Breast epithelium (tissue), 3 donors: ENCODE measurements at regions not wholly inside any gene's neighbourhood (a gene's known extent, or its start where the extent isn't known, plus 50 kb on each side); places are given as distances from the start of the nearest gene placed in this dataset.

ENCODE experiments used
- CTCF ChIP-seq, 3 donors: fragments of 450-650 bp; IDR thresholded peaks; one replicate each; pipeline ENCODE4 v1.5.1; 2016 to 2017; ENCODE audit warnings: antibody characterized with exemption in 3 of 3, mild to moderate bottlenecking in 3 of 3, moderate library complexity in 3 of 3
- POLR2A ChIP-seq: fragments of 450-650 bp; IDR thresholded peaks from one replicate; pipeline ENCODE4 v1.6.1; 2016; ENCODE audit warnings: antibody characterized with exemption, mild to moderate bottlenecking, moderate library complexity
- POLR2AphosphoS5 ChIP-seq, 3 donors: sonication (generic); formaldehyde crosslinking; IDR thresholded peaks; one replicate each; pipeline ENCODE4 v1.6.1; 2017; ENCODE audit warnings: antibody characterized with exemption in 3 of 3

DNA sequence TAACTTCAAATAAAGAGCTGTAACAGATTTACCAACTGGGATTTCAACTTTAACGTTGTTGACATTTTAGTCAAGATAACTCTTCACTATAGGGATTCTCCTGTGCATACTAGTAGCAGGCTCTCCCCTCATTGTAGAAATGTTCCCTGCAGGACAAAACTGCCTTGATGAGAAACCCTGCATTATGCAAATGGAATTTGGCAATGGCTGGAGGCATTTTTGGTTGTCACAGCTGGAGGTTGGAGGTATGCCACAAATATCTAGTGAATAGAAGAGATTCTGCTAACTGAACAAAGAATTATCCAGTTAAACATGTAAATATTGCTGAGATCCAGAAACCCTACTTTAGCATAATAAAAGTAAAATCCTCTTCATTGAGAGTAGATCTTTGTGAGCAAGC is 928.8 kb upstream of the ALCAM start:
- TF ChIP-seq CTCF (IDR thresholded peaks at IDR 0.05) (no peak), POLR2A (no peak), POLR2AphosphoS5 (IDR thresholded peaks at IDR 0.05) (no peak)
